H1 (cell line): ENCODE measurements at regions not wholly inside any gene's neighbourhood (a gene's known extent, or its start where the extent isn't known, plus 50 kb on each side); places are given as distances from the start of the nearest gene placed in this dataset.

ENCODE experiments used
- CTCF ChIA-PET: fragments of 300-600 bp; sonication (Branson Sonifier 250); formaldehyde crosslinking; loops from one replicate; lab custom pipeline; 2021; ENCODE audit not compliant: partially characterized antibody; lab: Charles Lee
- POLR2A ChIA-PET: fragments of 300-600 bp; sonication (Branson Sonifier 250); formaldehyde crosslinking; loops from one replicate; lab custom pipeline; 2021; ENCODE audit warnings: inconsistent platforms; ENCODE audit not compliant: partially characterized antibody; lab: Charles Lee
- DNase-seq, 2 experiments: peaks; one replicate each; pipeline versions ENCODE4 v3.0.0 to v3.0.0-alpha.2; 2010 to 2022; ENCODE audit warnings: low spot score in 2 of 2, low read depth in 1 of 2, mixed read lengths in 1 of 2
- FAIRE-seq: peaks from 2 replicates; lab custom pipeline; 2011; peaks lifted over from hg19 to GRCh38; lab: Jason Lieb, UNC
- H2AFZ ChIP-seq: 2 replicates; pipeline ENCODE4 v1.8.1; 2012; ENCODE audit warnings: low read length, inconsistent platforms
- H2AK5ac ChIP-seq: 2 replicates; pipeline ENCODE4 v1.6.1; 2013; ENCODE audit warnings: low read depth, low read length
- H2BK120ac ChIP-seq: replicated peaks from 2 replicates; pipeline ENCODE3; 2013; ENCODE audit warnings: low read depth, low read length, inconsistent platforms
- H2BK12ac ChIP-seq: 2 replicates; pipeline ENCODE4 v1.6.1; 2013; ENCODE audit warnings: low read depth, low read length
- H2BK15ac ChIP-seq: 2 replicates; pipeline ENCODE4 v1.6.1; 2013; ENCODE audit warnings: low read length
- H2BK20ac ChIP-seq: 2 replicates; pipeline ENCODE4 v1.6.1; 2013; ENCODE audit warnings: low read length
- H2BK5ac ChIP-seq: 2 replicates; pipeline ENCODE4 v1.6.1; 2013; ENCODE audit warnings: low read depth, low read length
- H3K14ac ChIP-seq: 2 replicates; pipeline ENCODE4 v1.6.1; 2013; ENCODE audit warnings: inconsistent platforms; ENCODE audit not compliant: insufficient read length
- H3K18ac ChIP-seq: 2 replicates; pipeline ENCODE4 v1.6.1; 2013; ENCODE audit warnings: low read length; ENCODE audit errors: extremely low read depth
- H3K23ac ChIP-seq: 2 replicates; pipeline ENCODE4 v1.6.1; 2013; ENCODE audit warnings: inconsistent platforms; ENCODE audit not compliant: insufficient read length
- H3K23me2 ChIP-seq: 2 replicates; pipeline ENCODE4 v1.6.1; 2013; ENCODE audit warnings: low read depth, low read length
- H3K27ac ChIP-seq: 2 replicates; pipeline ENCODE4 v1.6.1; 2011; ENCODE audit warnings: low read depth, low read length, inconsistent platforms
- H3K27me3 ChIP-seq, 4 experiments: replicated peaks in 1 of 4; 1 replicate in 1 of 4; 2 replicates in 3 of 4; pipeline versions ENCODE4 v1.6.1 to v1.8.1; 2011 to 2013; ENCODE audit warnings: low read length in 3 of 4, mild to moderate bottlenecking in 3 of 4, inconsistent platforms in 2 of 4, mixed read lengths in 2 of 4, moderate library complexity in 1 of 4; ENCODE audit not compliant: control insufficient read depth in 3 of 4, insufficient read depth in 3 of 4; ENCODE audit errors: extremely low read depth in 1 of 4
- H3K36me3 ChIP-seq, 4 experiments: 2 replicates each; pipeline versions ENCODE4 v1.6.1 to v1.8.1; 2011 to 2013; ENCODE audit warnings: mild to moderate bottlenecking in 4 of 4, low read length in 3 of 4, moderate library complexity in 2 of 4, control low read depth in 1 of 4, inconsistent platforms in 1 of 4; ENCODE audit not compliant: insufficient read depth in 4 of 4, control insufficient read depth in 2 of 4
- H3K4ac ChIP-seq: replicated peaks from 2 replicates; pipeline ENCODE3; 2013; ENCODE audit warnings: low read length, low read depth, mixed read lengths, inconsistent platforms; ENCODE audit not compliant: insufficient read length
- H3K4me1 ChIP-seq, 4 experiments: replicated peaks in 1 of 4; 1 replicate in 1 of 4; 2 replicates in 3 of 4; pipeline versions ENCODE4 v1.6.1 to v1.8.1; 2011 to 2013; ENCODE audit warnings: low read length in 3 of 4, inconsistent platforms in 2 of 4, mixed read lengths in 1 of 4; ENCODE audit not compliant: insufficient read depth in 4 of 4, control insufficient read depth in 3 of 4
- H3K4me2 ChIP-seq, 2 experiments: 2 replicates each; pipeline versions ENCODE4 v1.6.1 to v1.8.1; 2011 to 2013; ENCODE audit warnings: low read depth in 2 of 2, low read length in 2 of 2, control low read depth in 1 of 2, inconsistent platforms in 1 of 2, mild to moderate bottlenecking in 1 of 2; ENCODE audit not compliant: insufficient read depth in 1 of 2
- H3K4me3 ChIP-seq, 4 experiments: fragments of 200-600, 300-600 bp in 1 of 4; sonication (generic), shearing (Covaris generic), sonication (Bioruptor Twin) in 1 of 4; 2 replicates each; pipeline versions ENCODE4 v1.5.1 to v1.8.1; 2011 to 2016; ENCODE audit warnings: low read length in 4 of 4, low read depth in 3 of 4, control low read depth in 2 of 4, inconsistent platforms in 2 of 4, mild to moderate bottlenecking in 2 of 4, mixed read lengths in 1 of 4, moderate library complexity in 1 of 4; ENCODE audit not compliant: insufficient read depth in 2 of 4; ENCODE audit errors: extremely low read depth in 1 of 4
- H3K56ac ChIP-seq: replicated peaks from 2 replicates; pipeline ENCODE3; 2013; ENCODE audit warnings: low read depth, mild to moderate bottlenecking, mixed read lengths, low read length, inconsistent platforms; ENCODE audit not compliant: insufficient read length
- H3K79me1 ChIP-seq: 2 replicates; pipeline ENCODE4 v1.6.1; 2013; ENCODE audit warnings: low read depth, low read length, control low read depth
- H3K79me2 ChIP-seq, 2 experiments: 2 replicates each; pipeline versions ENCODE4 v1.6.1 to v1.8.1; 2012 to 2013; ENCODE audit warnings: low read length in 2 of 2, mild to moderate bottlenecking in 2 of 2, inconsistent platforms in 1 of 2; ENCODE audit not compliant: insufficient read depth in 2 of 2, control insufficient read depth in 1 of 2
- H3K9ac ChIP-seq, 4 experiments: replicated peaks in 1 of 4; 1 replicate in 1 of 4; 2 replicates in 3 of 4; pipeline versions ENCODE4 v1.6.1 to v1.8.1; 2011 to 2013; ENCODE audit warnings: low read depth in 3 of 4, low read length in 3 of 4, control low read depth in 2 of 4, mild to moderate bottlenecking in 2 of 4, moderate library complexity in 2 of 4, inconsistent platforms in 1 of 4; ENCODE audit errors: extremely low read depth in 1 of 4
- H3K9me3 ChIP-seq, 2 experiments: 2 replicates each; pipeline versions ENCODE4 v1.6.1 to v1.8.1; 2012 to 2013; ENCODE audit warnings: mild to moderate bottlenecking in 2 of 2, moderate library complexity in 2 of 2, control low read depth in 1 of 2, inconsistent platforms in 1 of 2, low read depth in 1 of 2, low read length in 1 of 2, mixed read lengths in 1 of 2; ENCODE audit not compliant: insufficient read depth in 2 of 2
- H4K20me1 ChIP-seq, 2 experiments: replicated peaks in 1 of 2; 2 replicates each; pipeline versions ENCODE3 to v1.8.1; 2011 to 2013; ENCODE audit warnings: inconsistent platforms in 2 of 2, low read length in 2 of 2, mild to moderate bottlenecking in 1 of 2; ENCODE audit not compliant: insufficient read depth in 2 of 2, control insufficient read depth in 1 of 2
- H4K5ac ChIP-seq: 2 replicates; pipeline ENCODE4 v1.6.1; 2013; ENCODE audit warnings: low read length, low read depth, mixed read lengths, inconsistent platforms; ENCODE audit not compliant: insufficient read length
- H4K8ac ChIP-seq: 2 replicates; pipeline ENCODE4 v1.8.0; 2013; ENCODE audit warnings: mild to moderate bottlenecking, moderate library complexity, low read length, inconsistent platforms; ENCODE audit not compliant: insufficient read depth; ENCODE audit errors: extremely low read depth
- H4K91ac ChIP-seq: replicated peaks from 2 replicates; pipeline ENCODE3; 2013; ENCODE audit warnings: low read length, mixed read lengths, inconsistent platforms; ENCODE audit not compliant: insufficient read length
- KDM1A ChIP-seq: fragments of 200-600, 300-600 bp; sonication (generic); IDR thresholded peaks from 2 replicates; pipeline ENCODE4 v1.7.1; 2016; ENCODE audit warnings: mild to moderate bottlenecking, low read length, borderline replicate concordance
- KDM5A ChIP-seq: fragments of 200-600 bp; IDR thresholded peaks from 2 replicates; pipeline ENCODE4 v1.7.1; 2012; ENCODE audit warnings: mild to moderate bottlenecking, low read length, inconsistent platforms, mixed read lengths
- NRF1 ChIP-seq: IDR thresholded peaks from 2 replicates; pipeline ENCODE4 v1.6.1; 2011; ENCODE audit warnings: mild to moderate bottlenecking, low read depth, low read length, improper control_type of control experiment

DNA sequence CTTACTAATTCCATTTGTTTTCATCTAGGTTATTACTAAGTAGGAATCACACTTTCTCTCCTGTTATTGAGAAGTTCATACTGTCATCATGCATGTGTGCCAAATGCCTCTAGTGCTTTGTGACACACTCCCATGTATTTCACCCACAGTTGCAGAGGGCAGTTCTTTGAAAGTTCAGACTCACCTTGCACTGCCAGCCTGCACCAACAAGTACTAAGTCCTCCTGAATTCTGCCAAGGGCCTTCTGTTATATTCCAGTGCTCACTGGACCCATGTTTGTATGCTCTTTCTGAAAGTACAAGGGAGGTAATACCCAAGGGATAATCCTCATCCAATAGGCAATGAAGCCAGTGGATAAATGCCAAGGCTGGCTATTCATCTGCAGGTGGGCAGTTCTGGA lies 136.6 kb upstream of the ARPP21 start:
- no peak overlapping the region for H2AFZ ChIP-seq
- no peak overlapping the region for H3K4me2 ChIP-seq
- H2BK15ac ChIP-seq: no peak overlapping the region
- TF ChIP-seq NRF1 (no peak), KDM5A (no peak), KDM1A (no peak)
- H3K4ac ChIP-seq: no peak overlapping the region
- no peak overlapping the region for H3K4me3 ChIP-seq
- no peaks in the 10 kb centered on the region for H3K9me3 ChIP-seq
- no peak overlapping the region for H2BK20ac ChIP-seq
- H4K91ac ChIP-seq: no peak overlapping the region
- FAIRE-seq (no peak), DNase-seq (no peak)
- H3K23me2 ChIP-seq: no peaks in the 10 kb centered on the region
- H3K14ac ChIP-seq: no peak overlapping the region
- H3K79me1 ChIP-seq: no peaks in the 10 kb centered on the region
- H3K36me3 ChIP-seq: no peaks in the 10 kb centered on the region
- no peak overlapping the region for H2AK5ac ChIP-seq
- no peak overlapping the region for H2BK120ac ChIP-seq
- H2BK5ac ChIP-seq: no peak overlapping the region
- no peaks in the 10 kb centered on the region for H3K79me2 ChIP-seq
- no peak overlapping the region for H4K5ac ChIP-seq
- H3K27me3 ChIP-seq: no peaks in the 10 kb centered on the region
- H2BK12ac ChIP-seq: no peak overlapping the region
- no peak overlapping the region for H3K27ac ChIP-seq
- ChIA-PET POLR2A (no interaction called here), CTCF (no interaction called here)
- no peak overlapping the region for H3K56ac ChIP-seq
- no peak overlapping the region for H3K18ac ChIP-seq
- no peak overlapping the region for H3K9ac ChIP-seq
- no peak overlapping the region for H3K23ac ChIP-seq
- peaks cover 0 to 4% (median 1%) of the 10 kb centered on the region in 4 experiments; a peak in 1 of 7 replicates for H3K4me1 ChIP-seq
- no peak overlapping the region for H4K8ac ChIP-seq
- H4K20me1 ChIP-seq: no peaks in the 10 kb centered on the region
